ENCODE measurements at regions not wholly inside any gene's neighbourhood (a gene's known extent, or its start where the extent isn't known, plus 50 kb on each side); places are given as distances from the start of the nearest gene placed in this dataset.

- intact Hi-C loops (cut with DNase I) = no loop called here
- H3K27me3 ChIP-seq (ENCODE audit: control insufficient read depth in 1 of 2, insufficient read depth in 2 of 2, low read length in 1 of 2) = no peaks in the 10 kb centered on the region
- ATAC-seq (ENCODE audit: low FRiP score) = no peak
Measured at GRCh38 chr7:108848486-108848885, 278.8 kb downstream of the DNAJB9 start.

GRCh38 chr7:108860615-108861014 is 290.9 kb downstream of the DNAJB9 start:
- ATAC-seq (ENCODE audit: low FRiP score) (no peak), DNase-seq (no peak)
- no peak overlapping the region for H3K27ac ChIP-seq (ENCODE audit: low read depth in 1 of 2, low read length in 2 of 2)
- no peaks in the 10 kb centered on the region for H3K36me3 ChIP-seq (ENCODE audit: control insufficient read depth in 1 of 2, insufficient read depth in 2 of 2, low read length in 1 of 2)
- no peaks in the 10 kb centered on the region for H3K4me1 ChIP-seq (ENCODE audit: control insufficient read depth in 1 of 2, insufficient read depth in 2 of 2, low read length in 2 of 2)
- H3K4me3 ChIP-seq (ENCODE audit: low read length in 2 of 2) = no peak overlapping the region
- intact Hi-C loops (cut with DNase I) = no loop called here
- H3K9me3 ChIP-seq (ENCODE audit: control insufficient read depth, low read length) = peaks cover 1% of the 10 kb centered on the region
- no peaks in the 10 kb centered on the region for H3K27me3 ChIP-seq (ENCODE audit: control insufficient read depth in 1 of 2, insufficient read depth in 2 of 2, low read length in 1 of 2)

More at GRCh38 chr7:108848486-108848885, 278.8 kb downstream of the DNAJB9 start:
- no peaks in the 10 kb centered on the region for H3K4me1 ChIP-seq (ENCODE audit: control insufficient read depth in 1 of 2, insufficient read depth in 2 of 2, low read length in 2 of 2)
- DNase-seq = no peak
- WGBS, 2 donors = 93 to 98% methylated on average over 5 of the region's 5 CpGs
- no peak overlapping the region for H3K27ac ChIP-seq (ENCODE audit: low read depth in 1 of 2, low read length in 2 of 2)
- no peak overlapping the region for H3K4me3 ChIP-seq (ENCODE audit: low read length in 2 of 2)
- no peaks in the 10 kb centered on the region for H3K9me3 ChIP-seq (ENCODE audit: control insufficient read depth, low read length)
- no peaks in the 10 kb centered on the region for H3K36me3 ChIP-seq (ENCODE audit: control insufficient read depth in 1 of 2, insufficient read depth in 2 of 2, low read length in 1 of 2)

GRCh38 chr7:108861071-108861470 is 291.4 kb downstream of the DNAJB9 start:
- Histone ChIP-seq H3K9me3 (ENCODE audit: control insufficient read depth, low read length) (peaks cover 1% of the 10 kb centered on the region), H3K27me3 (ENCODE audit: control insufficient read depth in 1 of 2, insufficient read depth in 2 of 2, low read length in 1 of 2) (no peaks in the 10 kb centered on the region), H3K36me3 (ENCODE audit: control insufficient read depth in 1 of 2, insufficient read depth in 2 of 2, low read length in 1 of 2) (no peaks in the 10 kb centered on the region), H3K4me3 (ENCODE audit: low read length in 2 of 2) (no peak overlapping the region), H3K27ac (ENCODE audit: low read depth in 1 of 2, low read length in 2 of 2) (no peak overlapping the region), H3K4me1 (ENCODE audit: control insufficient read depth in 1 of 2, insufficient read depth in 2 of 2, low read length in 2 of 2) (no peaks in the 10 kb centered on the region)
- no peak for DNase-seq
- 83 to 86% methylated on average over 1 to 2 of the region's 2 CpGs for WGBS, 2 donors
- ATAC-seq (ENCODE audit: low FRiP score) = no peak
- intact Hi-C loops (cut with DNase I) = no loop called here

GRCh38 chr7:108863227-108863848 is 293.7 kb downstream of the DNAJB9 start:
- ATAC-seq (ENCODE audit: low FRiP score) (peak; percentile 33), DNase-seq (no peak)
- Histone ChIP-seq H3K9me3 (ENCODE audit: control insufficient read depth, low read length) (peaks cover 1% of the 10 kb centered on the region), H3K4me1 (ENCODE audit: control insufficient read depth in 1 of 2, insufficient read depth in 2 of 2, low read length in 2 of 2) (no peaks in the 10 kb centered on the region), H3K4me3 (ENCODE audit: low read length in 2 of 2) (no peak overlapping the region), H3K36me3 (ENCODE audit: control insufficient read depth in 1 of 2, insufficient read depth in 2 of 2, low read length in 1 of 2) (no peaks in the 10 kb centered on the region), H3K27me3 (ENCODE audit: control insufficient read depth in 1 of 2, insufficient read depth in 2 of 2, low read length in 1 of 2) (no peaks in the 10 kb centered on the region), H3K27ac (ENCODE audit: low read depth in 1 of 2, low read length in 2 of 2) (no peak overlapping the region)
- 90% methylated on average over 9 of the region's 9 CpGs for WGBS, 2 donors
- intact Hi-C loops (cut with DNase I) = no loop called here

- WGBS, 2 donors = 51 to 60% methylated on average over 1 of the region's 1 CpG
- no peak overlapping the region for H3K4me3 ChIP-seq (ENCODE audit: low read length in 2 of 2)
- no peaks in the 10 kb centered on the region for H3K36me3 ChIP-seq (ENCODE audit: control insufficient read depth in 1 of 2, insufficient read depth in 2 of 2, low read length in 1 of 2)
- ATAC-seq (ENCODE audit: low FRiP score) (no peak), DNase-seq (no peak)
- intact Hi-C loops (cut with DNase I) = no loop called here
- H3K4me1 ChIP-seq (ENCODE audit: control insufficient read depth in 1 of 2, insufficient read depth in 2 of 2, low read length in 2 of 2) = no peaks in the 10 kb centered on the region
- H3K27me3 ChIP-seq (ENCODE audit: control insufficient read depth in 1 of 2, insufficient read depth in 2 of 2, low read length in 1 of 2) = no peaks in the 10 kb centered on the region
- H3K27ac ChIP-seq (ENCODE audit: low read depth in 1 of 2, low read length in 2 of 2) = no peak overlapping the region
- peaks cover 3% of the 10 kb centered on the region for H3K9me3 ChIP-seq (ENCODE audit: control insufficient read depth, low read length)
Measured at GRCh38 chr7:108869070-108869469, 299.4 kb downstream of the DNAJB9 start.

- peaks cover 1% of the 10 kb centered on the region for H3K9me3 ChIP-seq (ENCODE audit: control insufficient read depth, low read length)
Measured at GRCh38 chr7:108875139-108875538, 305.5 kb downstream of the DNAJB9 start.

GRCh38 chr7:108890862-108891261 is 321.2 kb downstream of the DNAJB9 start:
- H3K9me3 ChIP-seq (ENCODE audit: control insufficient read depth, low read length) = no peaks in the 10 kb centered on the region
- ATAC-seq (ENCODE audit: low FRiP score) (no peak), DNase-seq (no peak)
- no peaks in the 10 kb centered on the region for H3K4me1 ChIP-seq (ENCODE audit: control insufficient read depth in 1 of 2, insufficient read depth in 2 of 2, low read length in 2 of 2)
- no peaks in the 10 kb centered on the region for H3K27me3 ChIP-seq (ENCODE audit: control insufficient read depth in 1 of 2, insufficient read depth in 2 of 2, low read length in 1 of 2)
- no peak overlapping the region for H3K4me3 ChIP-seq (ENCODE audit: low read length in 2 of 2)
- WGBS, 2 donors = 85% methylated on average over 2 of the region's 2 CpGs
- intact Hi-C loops (cut with DNase I) = no loop called here
- H3K36me3 ChIP-seq (ENCODE audit: control insufficient read depth in 1 of 2, insufficient read depth in 2 of 2, low read length in 1 of 2) = no peaks in the 10 kb centered on the region
- no peak overlapping the region for H3K27ac ChIP-seq (ENCODE audit: low read depth in 1 of 2, low read length in 2 of 2)

More at GRCh38 chr7:108875139-108875538, 305.5 kb downstream of the DNAJB9 start:
- DNase-seq = no peak
- Histone ChIP-seq H3K27me3 (ENCODE audit: control insufficient read depth in 1 of 2, insufficient read depth in 2 of 2, low read length in 1 of 2) (no peaks in the 10 kb centered on the region), H3K27ac (ENCODE audit: low read depth in 1 of 2, low read length in 2 of 2) (no peak overlapping the region), H3K4me3 (ENCODE audit: low read length in 2 of 2) (no peak overlapping the region), H3K4me1 (ENCODE audit: control insufficient read depth in 1 of 2, insufficient read depth in 2 of 2, low read length in 2 of 2) (no peaks in the 10 kb centered on the region), H3K36me3 (ENCODE audit: control insufficient read depth in 1 of 2, insufficient read depth in 2 of 2, low read length in 1 of 2) (no peaks in the 10 kb centered on the region)
- ATAC-seq (ENCODE audit: low FRiP score) = no peak
- intact Hi-C loops (cut with DNase I) = no loop called here
- 68 to 72% methylated on average over 4 of the region's 4 CpGs for WGBS, 2 donors

GRCh38 chr7:108908456-108908855 is 338.8 kb downstream of the DNAJB9 start:
- no peak overlapping the region for H3K27ac ChIP-seq (ENCODE audit: low read depth in 1 of 2, low read length in 2 of 2)
- H3K4me1 ChIP-seq (ENCODE audit: control insufficient read depth in 1 of 2, insufficient read depth in 2 of 2, low read length in 2 of 2) = no peaks in the 10 kb centered on the region
- intact Hi-C loops (cut with DNase I) = no loop called here
- no peaks in the 10 kb centered on the region for H3K9me3 ChIP-seq (ENCODE audit: control insufficient read depth, low read length)
- ATAC-seq (ENCODE audit: low FRiP score) = no peak
- DNase-seq = no peak
- WGBS, 2 donors = 76 to 88% methylated on average over 1 of the region's 1 CpG
- H3K27me3 ChIP-seq (ENCODE audit: control insufficient read depth in 1 of 2, insufficient read depth in 2 of 2, low read length in 1 of 2) = no peaks in the 10 kb centered on the region
- no peak overlapping the region for H3K4me3 ChIP-seq (ENCODE audit: low read length in 2 of 2)
- H3K36me3 ChIP-seq (ENCODE audit: control insufficient read depth in 1 of 2, insufficient read depth in 2 of 2, low read length in 1 of 2) = no peaks in the 10 kb centered on the region

GRCh38 chr7:108911016-108911415 is 341.3 kb downstream of the DNAJB9 start:
- Histone ChIP-seq H3K9me3 (ENCODE audit: control insufficient read depth, low read length) (peaks cover 2% of the 10 kb centered on the region), H3K4me1 (ENCODE audit: control insufficient read depth in 1 of 2, insufficient read depth in 2 of 2, low read length in 2 of 2) (no peaks in the 10 kb centered on the region), H3K27me3 (ENCODE audit: control insufficient read depth in 1 of 2, insufficient read depth in 2 of 2, low read length in 1 of 2) (no peaks in the 10 kb centered on the region), H3K27ac (ENCODE audit: low read depth in 1 of 2, low read length in 2 of 2) (no peak overlapping the region), H3K4me3 (ENCODE audit: low read length in 2 of 2) (no peak overlapping the region), H3K36me3 (ENCODE audit: control insufficient read depth in 1 of 2, insufficient read depth in 2 of 2, low read length in 1 of 2) (no peaks in the 10 kb centered on the region)
- ATAC-seq (ENCODE audit: low FRiP score) = no peak
- no peak for DNase-seq
- intact Hi-C loops (cut with DNase I) = no loop called here
- 88 to 100% methylated on average over 1 of the region's 1 CpG for WGBS, 2 donors
